Heart left ventricle (tissue), 16 donors: ENCODE measurements at regions not wholly inside any gene's neighbourhood (a gene's known extent, or its start where the extent isn't known, plus 50 kb on each side); places are given as distances from the start of the nearest gene placed in this dataset.
A peak's percentile ranks its signal among the peaks of the same experiment; 100 is the strongest.

Experiments
- ATAC-seq, 4 donors: fragments of 200-7000 bp; cut with Tn5 transposase; one replicate each; pipeline ENCODE4 v1.9.1; 2020 to 2022; ENCODE audit warnings: moderate library complexity in 4 of 4, mild to moderate bottlenecking in 3 of 4, moderate number of reproducible peaks in 1 of 4
- DNase-seq, 5 donors: peaks; one replicate each; pipeline ENCODE4 v3.0.0-alpha.2; 2020
- H3K27ac ChIP-seq, 12 donors: fragments of 200-600 bp; sonication (generic) in 4 of 12; one replicate each; pipeline versions ENCODE4 v1.5.0 to v1.8.0; 2016 to 2022; ENCODE audit warnings: mild to moderate bottlenecking in 2 of 12
- H3K27me3 ChIP-seq, 9 donors: fragments of 200-600 bp; sonication (generic) in 2 of 9; one replicate each; pipeline versions ENCODE4 v1.5.1 to v1.8.0; 2016 to 2022; ENCODE audit warnings: mild to moderate bottlenecking in 3 of 9
- H3K36me3 ChIP-seq, 9 donors: fragments of 200-600 bp; sonication (generic) in 2 of 9; one replicate each; pipeline versions ENCODE4 v1.5.0 to v1.8.0; 2018 to 2022; ENCODE audit warnings: mild to moderate bottlenecking in 2 of 9
- H3K4me1 ChIP-seq, 12 donors: fragments of 200-600 bp; sonication (generic) in 4 of 12; one replicate each; pipeline versions ENCODE4 v1.5.0 to v1.8.0; 2016 to 2022; ENCODE audit warnings: mild to moderate bottlenecking in 3 of 12
- H3K4me3 ChIP-seq, 12 donors: fragments of 200-600 bp; sonication (generic) in 4 of 12; one replicate each; pipeline versions ENCODE4 v1.5.0 to v1.8.0; 2017 to 2022; ENCODE audit warnings: mild to moderate bottlenecking in 9 of 12, moderate library complexity in 4 of 12
- H3K9me3 ChIP-seq, 12 donors: fragments of 200-600 bp; sonication (generic) in 4 of 12; one replicate each; pipeline versions ENCODE4 v1.5.0 to v1.8.0; 2016 to 2022; ENCODE audit warnings: mild to moderate bottlenecking in 1 of 12
- CTCF ChIP-seq, 12 donors: fragments of 200-600 bp; sonication (generic) in 4 of 12; IDR thresholded peaks; one replicate each; pipeline versions ENCODE4 v1.5.0 to v1.8.0; 2018 to 2022; ENCODE audit warnings: antibody characterized with exemption in 12 of 12, mild to moderate bottlenecking in 5 of 12
- POLR2A ChIP-seq, 2 donors: fragments of 450-650 bp; IDR thresholded peaks; one replicate each; pipeline ENCODE4 v1.6.1; 2017; ENCODE audit warnings: antibody characterized with exemption in 2 of 2, mild to moderate bottlenecking in 2 of 2, moderate library complexity in 2 of 2
- WGBS, 4 donors: extraction: QIAGEN DNeasy Blood & Tissue Kit in 2 of 4; methylation state at CpG; one replicate each; pipeline versions ENCODE4 v1.1.5 to v1.1.7; 2013 to 2018; 5-methylcytosine and 5-hydroxymethylcytosine counted together
- intact Hi-C, 10 donors: fragments of 100-400 bp; cut with DNase I; formaldehyde crosslinking; loops; one replicate each; pipeline versions ENCODE4 v1.11.1 to v1.14.2; 2022
- donor health status: ischemic (EF 13 %, LVEDD 7.1; RV severe dilation, severe dysfunction).
- donor health status: healthy with polysubstance abuse.
- donor health status: DM: no; HTN: yes; CAD: no.
- donor health status: DM: no; HTN: no; CAD: no.
- donor health status: ischemic (EF 25% LVEDD 6.9; RV normal size, moderate dysfunction).
- donor health status: ischemic (EF 25% LVEDD 5.7; RV mildly dilated, moderate dysfunction).
- donor health status: healthy.
- donor health status: DM: yes; HTN: yes; CAD: no.
- donor health status: ischemic (EF 35%, LVEDD 5.7; RV mildly dilated, moderate dysfunction).
- donor health status: nonischemic (EF 11% LVEDD 7.7; RV severe dilation, severe dysfunction).
- donor health status: DM: yes; HTN: yes; CAD: no.
- donor health status: PGD.
- donor health status: ischemic (EF 29% LVEDD 5.4; RV normal size, mild dysfunction).
- donor health status: nonischemic (EF 23%, LVEDD 6.1; RV moderate dilation, normal function).

GRCh38 chr12:115871714-115872113 lies 405.8 kb downstream of the MED13L start:
- peaks cover 0 to 4% (median 0%) of the 10 kb centered on the region in 12 donors for H3K9me3 ChIP-seq
- no peak overlapping the region for H3K4me3 ChIP-seq
- intact Hi-C loops = no loop called here
- peaks cover 0 to 18% (median 0%) of the 10 kb centered on the region in 12 donors for H3K4me1 ChIP-seq
- ATAC-seq (peak in 1 of 4 donors; percentile 49), DNase-seq (no peak)
- TF ChIP-seq CTCF (IDR thresholded peaks at IDR 0.05) (peak; percentile 34 to 61 (median 50)), POLR2A (IDR thresholded peaks at IDR 0.05) (no peak)
- no peak overlapping the region for H3K27ac ChIP-seq
- no peaks in the 10 kb centered on the region for H3K36me3 ChIP-seq
- WGBS, 4 donors = 40 to 60% (median 50%) methylated on average over 3 of the region's 3 CpGs
- peaks cover 0 to 8% (median 0%) of the 10 kb centered on the region in 9 donors for H3K27me3 ChIP-seq

GRCh38 chr12:115870510-115870909 lies 407.0 kb downstream of the MED13L start:
- Histone ChIP-seq H3K36me3 (no peaks in the 10 kb centered on the region), H3K27ac (peak overlapping the region in 4 of 12 donors; percentile 34 to 50 (median 42)), H3K27me3 (peaks cover 0 to 8% (median 0%) of the 10 kb centered on the region in 9 donors), H3K9me3 (no peaks in the 10 kb centered on the region), H3K4me1 (peaks cover 0 to 18% (median 0%) of the 10 kb centered on the region in 12 donors), H3K4me3 (no peak overlapping the region)
- intact Hi-C loops = no loop called here
- DNase-seq (peak in 2 of 5 donors; percentile 34 to 57), ATAC-seq (peak; percentile 80 to 90 (median 82))
- WGBS, 4 donors = 30 to 57% (median 44%) methylated on average over 4 of the region's 4 CpGs
- TF ChIP-seq POLR2A (IDR thresholded peaks at IDR 0.05) (no peak), CTCF (IDR thresholded peaks at IDR 0.05) (no peak)

GRCh38 chr12:115870021-115870420 lies 407.5 kb downstream of the MED13L start:
- peaks cover 0 to 18% (median 0%) of the 10 kb centered on the region in 12 donors for H3K4me1 ChIP-seq
- TF ChIP-seq CTCF (IDR thresholded peaks at IDR 0.05) (no peak), POLR2A (IDR thresholded peaks at IDR 0.05) (no peak)
- peak; percentile 29 to 76 (median 47) for ATAC-seq
- peaks cover 0 to 8% (median 0%) of the 10 kb centered on the region in 9 donors for H3K27me3 ChIP-seq
- H3K9me3 ChIP-seq = no peaks in the 10 kb centered on the region
- intact Hi-C loops = no loop called here
- peak overlapping the region in 6 of 12 donors; percentile 10 to 50 (median 36) for H3K27ac ChIP-seq
- H3K4me3 ChIP-seq = no peak overlapping the region
- no peaks in the 10 kb centered on the region for H3K36me3 ChIP-seq
- WGBS, 4 donors = 23 to 48% (median 43%) methylated on average over 4 of the region's 4 CpGs
- DNase-seq = peak in 1 of 5 donors; percentile 34

- TF ChIP-seq POLR2A (IDR thresholded peaks at IDR 0.05) (no peak), CTCF (IDR thresholded peaks at IDR 0.05) (no peak)
- ATAC-seq (peak in 2 of 4 donors; percentile 4 to 6), DNase-seq (no peak)
- peaks cover 0 to 18% (median 0%) of the 10 kb centered on the region in 12 donors for H3K4me1 ChIP-seq
- H3K36me3 ChIP-seq = no peaks in the 10 kb centered on the region
- no peak overlapping the region for H3K4me3 ChIP-seq
- H3K9me3 ChIP-seq = no peaks in the 10 kb centered on the region
- peaks cover 0 to 8% (median 0%) of the 10 kb centered on the region in 9 donors for H3K27me3 ChIP-seq
- intact Hi-C loops = no loop called here
- 70 to 83% (median 77%) methylated on average over 5 of the region's 5 CpGs for WGBS, 4 donors
- H3K27ac ChIP-seq = peak overlapping the region in 6 of 12 donors; percentile 10 to 50 (median 36)
Measured at GRCh38 chr12:115869604-115870003, 407.9 kb downstream of the MED13L start.
